ENCODE measurements at regions not wholly inside any gene's neighbourhood (a gene's known extent, or its start where the extent isn't known, plus 50 kb on each side); places are given as distances from the start of the nearest gene placed in this dataset.

DNA sequence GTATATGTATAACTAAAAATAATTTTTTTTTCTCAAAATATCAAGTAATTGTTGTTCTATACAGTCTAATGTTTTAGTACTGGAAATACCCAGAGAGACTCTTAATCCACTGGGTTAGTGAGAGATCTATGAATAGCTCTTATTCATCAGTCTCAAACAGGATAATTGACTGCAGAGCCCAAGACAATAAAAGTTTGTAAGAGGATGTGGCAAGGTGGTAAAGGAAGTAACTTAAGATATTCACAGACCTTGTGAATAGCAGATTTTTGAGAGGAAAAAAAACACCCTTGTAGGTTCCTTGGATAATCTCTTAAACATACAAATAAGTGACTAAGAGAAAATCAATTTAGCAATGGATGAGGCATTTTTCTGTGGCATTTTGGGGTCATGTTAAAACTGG, 210.9 kb upstream of the FAM241A start:
- ChIA-PET POLR2A (no interaction called here), CTCF (no interaction called here)
- no peak for TF ChIP-seq USF2 (IDR thresholded peaks at IDR 0.05)
- TF ChIP-seq JUN (IDR thresholded peaks at IDR 0.05), result no peak
- no peak for TF ChIP-seq RNF2 (IDR thresholded peaks at IDR 0.05; ENCODE audit: borderline replicate concordance, low read depth)
- TF ChIP-seq, protein P1, sequence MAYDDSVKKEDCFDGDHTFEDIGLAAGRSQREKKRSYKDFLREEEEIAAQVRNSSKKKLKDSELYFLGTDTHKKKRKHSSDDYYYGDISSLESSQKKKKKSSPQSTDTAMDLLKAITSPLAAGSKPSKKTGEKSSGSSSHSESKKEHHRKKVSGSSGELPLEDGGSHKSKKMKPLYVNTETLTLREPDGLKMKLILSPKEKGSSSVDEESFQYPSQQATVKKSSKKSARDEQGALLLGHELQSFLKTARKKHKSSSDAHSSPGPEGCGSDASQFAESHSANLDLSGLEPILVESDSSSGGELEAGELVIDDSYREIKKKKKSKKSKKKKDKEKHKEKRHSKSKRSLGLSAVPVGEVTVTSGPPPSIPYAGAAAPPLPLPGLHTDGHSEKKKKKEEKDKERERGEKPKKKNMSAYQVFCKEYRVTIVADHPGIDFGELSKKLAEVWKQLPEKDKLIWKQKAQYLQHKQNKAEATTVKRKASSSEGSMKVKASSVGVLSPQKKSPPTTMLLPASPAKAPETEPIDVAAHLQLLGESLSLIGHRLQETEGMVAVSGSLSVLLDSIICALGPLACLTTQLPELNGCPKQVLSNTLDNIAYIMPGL (CRISPR knock-in tag; IDR thresholded peaks at IDR 0.05; ENCODE audit: borderline replicate concordance), result no peak
- no peak for TF ChIP-seq ATOH8 (CRISPR knock-in tag; IDR thresholded peaks at IDR 0.05; ENCODE audit: low read depth)
- TF ChIP-seq EHF (CRISPR knock-in tag; IDR thresholded peaks at IDR 0.05), result no peak
- TF ChIP-seq HOXB13 (CRISPR knock-in tag; IDR thresholded peaks at IDR 0.05; ENCODE audit: low read depth), result no peak
- no peak for TF ChIP-seq CHD2 (IDR thresholded peaks at IDR 0.05; ENCODE audit: low read length, partially characterized antibody)
- no peak for TF ChIP-seq FOSL2 (IDR thresholded peaks at IDR 0.05)
- no peak for TF ChIP-seq FOSL2 (CRISPR knock-in tag; IDR thresholded peaks at IDR 0.05)
- Histone ChIP-seq H3K4me3 (no peak overlapping the region), H3K4me2 (no peak overlapping the region), H3K27ac (no peak overlapping the region), H3K9me3 (no peaks in the 10 kb centered on the region), H3K4me1 (no peaks in the 10 kb centered on the region)
- DNase-seq (ENCODE audit: low read depth in 1 of 2, low spot score in 1 of 2) (no peak), FAIRE-seq (no peak), ATAC-seq (no peak)

- Histone ChIP-seq H3K4me2 (no peak overlapping the region), H3K9me3 (no peaks in the 10 kb centered on the region), H3K4me3 (no peak overlapping the region), H3K4me1 (no peaks in the 10 kb centered on the region), H3K27ac (no peak overlapping the region)
- ChIA-PET POLR2A (no interaction called here), CTCF (interaction anchor here (0.9 kb wide), 1 partner anchor 121 kb away, joined by 3 read pairs; no protein-coding TSS in a partner anchor)
- TF ChIP-seq, protein P1 (CRISPR knock-in tag; IDR thresholded peaks at IDR 0.05; ENCODE audit: borderline replicate concordance), result no peak
- TF ChIP-seq FOSB (CRISPR knock-in tag; IDR thresholded peaks at IDR 0.05) (no peak), ZFP36 (IDR thresholded peaks at IDR 0.05; ENCODE audit: borderline replicate concordance, partially characterized antibody) (no peak), HEYL (CRISPR knock-in tag; IDR thresholded peaks at IDR 0.05) (no peak), USF2 (IDR thresholded peaks at IDR 0.05) (no peak), SMC3 (IDR thresholded peaks at IDR 0.05) (peak; percentile 27; the same call in 2 of the 3 replicates), POLR2AphosphoS2 (conservative IDR thresholded peaks at IDR 0.05; ENCODE audit: low read length) (no peak), MAFK (IDR thresholded peaks at IDR 0.05; ENCODE audit: partially characterized antibody) (peak; percentile 54), CHD2 (IDR thresholded peaks at IDR 0.05; ENCODE audit: low read length, partially characterized antibody) (no peak), SREBF2 (IDR thresholded peaks at IDR 0.05) (no peak), CHD4 (IDR thresholded peaks at IDR 0.05; ENCODE audit: borderline replicate concordance) (no peak), MAZ (IDR thresholded peaks at IDR 0.05; ENCODE audit: borderline replicate concordance, low read depth, low read length) (no peak), CTCF (IDR thresholded peaks at IDR 0.05) (peak; percentile 50; the same call in 2 of the 3 replicates), CEBPB (IDR thresholded peaks at IDR 0.05) (peak in 1 of 2 experiments; percentile 44; a peak in 1 of 4 replicates), PBX3 (IDR thresholded peaks at IDR 0.05) (no peak), RAD21 (conservative IDR thresholded peaks at IDR 0.05 in 1 of 2, IDR thresholded peaks at IDR 0.05 in 1 of 2) (peak; percentile 49 to 58; a peak in 4 of 5 replicates), POLR2A (IDR thresholded peaks at IDR 0.05; ENCODE audit: low read length) (no peak)
- no peak for FAIRE-seq
- peak; percentile 89; a peak in 5 of 6 replicates for ATAC-seq
- peak; percentile 6 to 27 for DNase-seq (ENCODE audit: low read depth in 1 of 2, low spot score in 1 of 2)
Observed at GRCh38 chr4:111937368-111937767, 207.9 kb upstream of the FAM241A start.
